SK-N-MC (cell line): ENCODE measurements at regions not wholly inside any gene's neighbourhood (a gene's known extent, or its start where the extent isn't known, plus 50 kb on each side); places are given as distances from the start of the nearest gene placed in this dataset.

Experiments used
- EZH2 ChIP-seq: fragments of 200-600 bp; sonication (generic); IDR thresholded peaks from one replicate; pipeline ENCODE4 v1.6.1; 2017; ENCODE audit warnings: antibody characterized with exemption
- FOXP2 ChIP-seq: optimal IDR thresholded peaks from 2 replicates; pipeline ENCODE3; 2011; ENCODE audit warnings: mild to moderate bottlenecking, moderate library complexity; ENCODE audit not compliant: insufficient read depth; ENCODE audit errors: extremely low read length, control extremely low read depth
- POLR2AphosphoS5 ChIP-seq: IDR thresholded peaks from 2 replicates; pipeline ENCODE4 v1.6.1; 2012; ENCODE audit warnings: mild to moderate bottlenecking, low read depth, low read length, borderline replicate concordance

DNA sequence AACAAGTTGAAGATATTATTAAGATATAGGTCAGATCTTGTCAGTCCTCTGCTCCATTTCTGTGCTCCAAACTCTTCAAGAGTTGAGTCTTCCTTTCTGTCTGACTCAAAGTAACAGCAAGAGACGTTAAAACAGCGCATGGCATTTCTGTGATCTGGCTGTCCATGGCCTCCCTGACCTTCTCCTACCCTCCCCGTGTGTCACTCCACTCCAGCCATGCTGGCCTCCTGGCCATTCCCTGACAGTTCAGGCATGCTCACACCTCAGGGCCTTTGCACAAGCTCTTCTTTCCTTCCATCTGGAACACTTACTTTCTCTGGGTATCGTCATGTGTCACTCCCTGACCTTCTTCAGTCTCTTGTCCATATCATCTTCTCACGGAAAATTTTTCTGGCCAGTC lies 229.0 kb downstream of the CENPF start:
- TF ChIP-seq FOXP2 (no peak), POLR2AphosphoS5 (no peak), EZH2 (no peak)
